Activated T-helper 17 cell treated with anti-CD3 and anti-CD28 coated beads, Interleukin-2, amount 50 U/mL, for 72 hours (primary cell): ENCODE measurements at regions not wholly inside any gene's neighbourhood (a gene's known extent, or its start where the extent isn't known, plus 50 kb on each side); places are given as distances from the start of the nearest gene placed in this dataset.
"Not testable (repeated sequence)": the region's sequence is repeated elsewhere in the genome, so short reads cannot be mapped to it uniquely, and the experiment has no call there.

ENCODE experiments used
- ATAC-seq: fragments of 150-1000 bp; cut with Tn5 transposase; replicated peaks from 2 replicates; pipeline ENCODE4 v1.10.0; 2021; ENCODE audit warnings: mild to moderate bottlenecking, moderate library complexity
- H3K27ac Mint-ChIP-seq: one replicate; pipeline ENCODE4 v1.8.0; 2022; ENCODE audit warnings: mixed read lengths
- H3K27me3 Mint-ChIP-seq: one replicate; pipeline ENCODE4 v1.8.0; 2022; ENCODE audit warnings: mixed read lengths
- H3K36me3 Mint-ChIP-seq: one replicate; pipeline ENCODE4 v1.8.0; 2022; ENCODE audit warnings: low read depth, mild to moderate bottlenecking, mixed read lengths
- H3K4me1 Mint-ChIP-seq: one replicate; pipeline ENCODE4 v1.8.0; 2022; ENCODE audit warnings: mixed read lengths
- H3K4me3 Mint-ChIP-seq: one replicate; pipeline ENCODE4 v1.8.0; 2022; ENCODE audit warnings: mild to moderate bottlenecking, mixed read lengths
- H3K9me3 Mint-ChIP-seq: one replicate; pipeline ENCODE4 v1.8.0; 2022; ENCODE audit warnings: mixed read lengths

GRCh38 chr14:28365510-28365909, 401.1 kb upstream of the FOXG1 start:
- no peaks in the 10 kb centered on the region for H3K4me1 Mint-ChIP-seq
- H3K9me3 Mint-ChIP-seq, result peaks cover 6% of the 10 kb centered on the region
- no peak overlapping the region for H3K4me3 Mint-ChIP-seq
- no peaks in the 10 kb centered on the region for H3K27me3 Mint-ChIP-seq
- ATAC-seq, result no peak
- no peaks in the 10 kb centered on the region for H3K36me3 Mint-ChIP-seq
- H3K27ac Mint-ChIP-seq, result no peak overlapping the region

DNA sequence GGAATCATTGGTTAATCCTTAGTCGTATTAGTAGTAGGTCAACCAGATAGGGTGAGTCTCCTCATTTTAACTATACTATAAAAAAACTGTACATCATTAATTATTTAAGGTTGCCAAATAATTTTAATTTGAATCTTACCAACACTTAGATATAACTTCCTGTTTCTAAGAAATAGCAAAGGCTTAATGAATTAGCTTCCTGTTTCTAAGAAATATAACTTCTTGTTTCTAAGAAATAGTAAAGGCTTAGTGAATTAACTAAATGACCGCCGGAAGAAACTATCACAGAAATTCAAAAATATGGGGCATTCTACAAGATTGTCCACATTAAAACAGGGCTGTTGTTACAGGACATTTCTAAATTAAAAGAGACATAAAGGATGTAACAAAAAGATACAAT, 392.9 kb upstream of the FOXG1 start:
- H3K27me3 Mint-ChIP-seq, result no peaks in the 10 kb centered on the region
- no peak for ATAC-seq
- H3K4me3 Mint-ChIP-seq, result no peak overlapping the region
- H3K27ac Mint-ChIP-seq, result no peak overlapping the region
- peaks cover 8% of the 10 kb centered on the region for H3K9me3 Mint-ChIP-seq
- no peaks in the 10 kb centered on the region for H3K4me1 Mint-ChIP-seq
- H3K36me3 Mint-ChIP-seq, result no peaks in the 10 kb centered on the region

DNA sequence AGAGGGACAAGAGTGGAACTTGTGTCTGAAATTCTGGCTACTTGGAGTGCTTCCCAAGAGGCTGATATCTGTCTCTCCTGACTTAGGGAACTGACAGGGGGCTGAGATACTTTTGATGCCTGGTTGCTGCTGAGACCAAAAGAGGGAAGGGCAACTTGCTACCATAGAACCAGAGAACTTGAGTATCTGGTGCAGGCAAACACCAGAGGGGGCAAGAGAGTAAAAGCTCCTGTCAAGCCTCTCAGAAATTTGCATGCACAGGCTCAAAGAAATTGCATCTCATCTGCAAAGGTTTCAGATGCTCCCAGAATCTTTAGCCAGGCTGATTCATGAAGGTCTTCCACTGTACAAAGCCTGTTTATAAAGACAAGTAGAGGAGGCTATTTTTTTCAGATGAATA, 391.3 kb upstream of the FOXG1 start:
- Mint-ChIP-seq H3K27ac (no peak overlapping the region), H3K4me3 (no peak overlapping the region), H3K27me3 (no peaks in the 10 kb centered on the region), H3K4me1 (no peaks in the 10 kb centered on the region), H3K36me3 (no peaks in the 10 kb centered on the region), H3K9me3 (peaks cover 13% of the 10 kb centered on the region)
- no peak for ATAC-seq

- no peaks in the 10 kb centered on the region for H3K36me3 Mint-ChIP-seq
- H3K27me3 Mint-ChIP-seq, result no peaks in the 10 kb centered on the region
- H3K4me1 Mint-ChIP-seq, result no peaks in the 10 kb centered on the region
- no peak overlapping the region for H3K4me3 Mint-ChIP-seq
- no peak overlapping the region for H3K27ac Mint-ChIP-seq
- H3K9me3 Mint-ChIP-seq, result peaks cover 12% of the 10 kb centered on the region
- ATAC-seq, result no peak
Observed at GRCh38 chr14:28381656-28382055, 384.9 kb upstream of the FOXG1 start.

DNA sequence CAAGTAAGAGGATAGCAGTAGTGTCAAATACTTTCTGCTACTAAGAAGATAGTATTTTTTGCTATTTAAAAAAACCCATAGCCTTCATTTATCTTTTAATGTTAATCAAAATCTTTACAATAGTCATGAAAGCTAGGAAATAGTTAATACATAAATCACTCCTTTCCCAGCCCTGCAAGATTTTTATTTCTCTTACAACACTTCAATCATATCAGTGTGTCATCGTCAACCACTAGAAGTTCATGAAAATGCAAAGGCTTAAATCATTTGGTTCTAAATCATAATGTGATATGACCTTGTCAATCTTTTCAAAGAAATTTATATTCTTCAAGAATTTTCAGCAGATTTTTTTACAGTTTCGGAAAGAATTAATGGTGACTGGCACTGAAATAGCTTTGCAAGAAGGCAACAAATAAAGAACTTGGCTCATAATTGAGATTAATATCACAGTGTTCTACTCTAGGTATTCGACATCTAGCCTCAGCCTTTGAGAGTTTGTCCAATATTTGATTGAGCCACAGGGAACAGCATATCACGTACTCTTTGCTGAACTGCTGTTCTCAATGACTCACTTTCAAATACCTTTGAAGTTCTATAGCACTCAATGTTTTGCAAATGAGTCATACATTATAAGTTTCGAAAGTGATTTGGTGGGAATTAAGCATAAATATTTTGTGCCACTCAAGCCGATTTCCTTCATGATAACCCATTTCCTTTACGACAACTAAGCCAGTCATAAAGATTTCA, 384.0 kb upstream of the FOXG1 start:
- Mint-ChIP-seq H3K4me3 (no peak overlapping the region), H3K4me1 (no peaks in the 10 kb centered on the region), H3K27me3 (no peaks in the 10 kb centered on the region), H3K9me3 (peaks cover 12% of the 10 kb centered on the region), H3K36me3 (no peaks in the 10 kb centered on the region), H3K27ac (no peak overlapping the region)
- ATAC-seq, result no peak

- H3K4me1 Mint-ChIP-seq, result no peaks in the 10 kb centered on the region
Observed at GRCh38 chr14:28398506-28398905, 368.1 kb upstream of the FOXG1 start.

DNA sequence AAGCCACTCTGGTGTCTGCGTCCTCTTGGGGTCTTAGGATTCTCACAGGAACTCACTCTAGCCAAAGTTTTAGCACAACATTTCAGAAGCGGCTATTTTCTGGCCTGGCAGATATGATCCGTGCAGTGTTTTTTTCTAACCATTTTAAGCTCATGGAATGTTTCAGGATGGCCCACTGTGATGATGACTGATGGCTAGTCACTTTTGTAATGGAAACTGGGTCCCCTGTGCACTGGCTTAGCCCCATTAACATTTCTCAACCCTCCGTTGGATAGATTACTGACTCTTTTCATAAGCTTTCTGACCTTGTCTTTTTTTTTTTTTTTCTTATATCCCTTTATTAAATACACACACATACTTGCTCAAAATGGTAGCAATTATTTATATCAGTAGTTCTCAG, 364.9 kb upstream of the FOXG1 start:
- not testable (repeated sequence) for H3K4me1 Mint-ChIP-seq, H3K27ac Mint-ChIP-seq, ATAC-seq, H3K4me3 Mint-ChIP-seq, H3K36me3 Mint-ChIP-seq, H3K27me3 Mint-ChIP-seq
- peaks cover 13% of the 10 kb centered on the region for H3K9me3 Mint-ChIP-seq

More at GRCh38 chr14:28398506-28398905, 368.1 kb upstream of the FOXG1 start:
- Mint-ChIP-seq H3K27me3 (no peaks in the 10 kb centered on the region), H3K9me3 (peaks cover 11% of the 10 kb centered on the region), H3K27ac (no peak overlapping the region), H3K36me3 (no peaks in the 10 kb centered on the region), H3K4me3 (no peak overlapping the region)
- no peak for ATAC-seq

- H3K27ac Mint-ChIP-seq, result no peak overlapping the region
- H3K4me3 Mint-ChIP-seq, result no peak overlapping the region
- no peak for ATAC-seq
- no peaks in the 10 kb centered on the region for H3K27me3 Mint-ChIP-seq
- no peaks in the 10 kb centered on the region for H3K36me3 Mint-ChIP-seq
- no peaks in the 10 kb centered on the region for H3K4me1 Mint-ChIP-seq
- H3K9me3 Mint-ChIP-seq, result peaks cover 12% of the 10 kb centered on the region
Observed at GRCh38 chr14:28406196-28406595, 360.4 kb upstream of the FOXG1 start.

- ATAC-seq, result no peak
- no peaks in the 10 kb centered on the region for H3K4me1 Mint-ChIP-seq
- no peak overlapping the region for H3K4me3 Mint-ChIP-seq
- H3K36me3 Mint-ChIP-seq, result no peaks in the 10 kb centered on the region
- no peak overlapping the region for H3K27ac Mint-ChIP-seq
- H3K9me3 Mint-ChIP-seq, result peaks cover 12% of the 10 kb centered on the region
- no peaks in the 10 kb centered on the region for H3K27me3 Mint-ChIP-seq
Observed at GRCh38 chr14:28407031-28407825, 359.4 kb upstream of the FOXG1 start.

DNA sequence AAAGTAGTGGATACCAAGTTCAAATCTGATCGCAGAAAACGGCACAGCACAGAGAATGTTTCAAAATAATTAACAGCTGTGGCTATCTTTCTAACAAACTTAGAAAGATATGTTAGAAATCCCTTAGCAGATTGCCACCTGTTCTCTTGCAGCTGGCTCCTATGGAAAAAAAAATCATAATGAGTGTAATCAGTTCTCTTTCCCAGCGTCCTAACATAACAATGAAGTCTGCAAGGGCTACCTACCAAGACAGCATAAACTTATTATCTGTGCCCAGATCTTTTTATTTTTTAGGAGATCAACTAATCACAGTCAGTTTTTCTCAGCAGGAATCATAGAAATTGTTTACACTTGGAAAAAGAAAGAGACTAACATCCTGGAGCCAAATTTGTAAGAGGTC, 358.6 kb upstream of the FOXG1 start:
- Mint-ChIP-seq H3K4me1 (no peaks in the 10 kb centered on the region), H3K27ac (no peak overlapping the region), H3K9me3 (peaks cover 12% of the 10 kb centered on the region), H3K36me3 (no peaks in the 10 kb centered on the region), H3K4me3 (no peak overlapping the region), H3K27me3 (no peaks in the 10 kb centered on the region)
- no peak for ATAC-seq

DNA sequence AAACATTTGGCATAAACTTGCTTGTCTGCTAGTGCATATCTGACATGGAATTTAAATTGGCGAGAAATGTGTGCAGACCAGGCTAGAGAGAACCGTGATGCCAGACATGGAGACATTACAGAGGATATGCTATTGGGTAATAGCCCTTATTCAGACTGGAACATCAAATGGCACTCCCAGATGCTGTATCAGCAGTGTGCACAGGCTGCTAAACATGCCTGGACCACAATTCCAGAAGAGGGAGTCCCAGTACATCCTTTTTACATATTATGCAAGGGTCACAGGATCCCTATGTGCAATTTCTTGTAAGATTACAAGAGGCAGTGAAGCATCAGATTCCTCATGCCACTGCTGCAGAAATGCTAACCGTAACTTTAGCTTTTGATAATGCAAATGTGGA, 354.5 kb upstream of the FOXG1 start:
- no peaks in the 10 kb centered on the region for H3K4me1 Mint-ChIP-seq
- no peak for ATAC-seq
- peaks cover 12% of the 10 kb centered on the region for H3K9me3 Mint-ChIP-seq
- no peaks in the 10 kb centered on the region for H3K27me3 Mint-ChIP-seq
- no peaks in the 10 kb centered on the region for H3K36me3 Mint-ChIP-seq
- no peak overlapping the region for H3K27ac Mint-ChIP-seq
- H3K4me3 Mint-ChIP-seq, result no peak overlapping the region

- no peak for ATAC-seq
- Mint-ChIP-seq H3K27me3 (no peaks in the 10 kb centered on the region), H3K36me3 (no peaks in the 10 kb centered on the region), H3K27ac (no peak overlapping the region), H3K4me1 (no peaks in the 10 kb centered on the region), H3K9me3 (peaks cover 18% of the 10 kb centered on the region), H3K4me3 (no peak overlapping the region)
Observed at GRCh38 chr14:28426960-28427359, 339.6 kb upstream of the FOXG1 start.

GRCh38 chr14:28436821-28437220, 329.8 kb upstream of the FOXG1 start:
- Mint-ChIP-seq H3K9me3 (peaks cover 9% of the 10 kb centered on the region), H3K36me3 (no peaks in the 10 kb centered on the region), H3K4me3 (no peak overlapping the region), H3K27ac (no peak overlapping the region), H3K27me3 (no peaks in the 10 kb centered on the region), H3K4me1 (no peaks in the 10 kb centered on the region)
- no peak for ATAC-seq

- no peak overlapping the region for H3K27ac Mint-ChIP-seq
- no peaks in the 10 kb centered on the region for H3K36me3 Mint-ChIP-seq
- H3K27me3 Mint-ChIP-seq, result no peaks in the 10 kb centered on the region
- H3K9me3 Mint-ChIP-seq, result peaks cover 23% of the 10 kb centered on the region
- H3K4me3 Mint-ChIP-seq, result no peak overlapping the region
- ATAC-seq, result no peak
- H3K4me1 Mint-ChIP-seq, result no peaks in the 10 kb centered on the region
Observed at GRCh38 chr14:28461389-28461788, 305.2 kb upstream of the FOXG1 start.

DNA sequence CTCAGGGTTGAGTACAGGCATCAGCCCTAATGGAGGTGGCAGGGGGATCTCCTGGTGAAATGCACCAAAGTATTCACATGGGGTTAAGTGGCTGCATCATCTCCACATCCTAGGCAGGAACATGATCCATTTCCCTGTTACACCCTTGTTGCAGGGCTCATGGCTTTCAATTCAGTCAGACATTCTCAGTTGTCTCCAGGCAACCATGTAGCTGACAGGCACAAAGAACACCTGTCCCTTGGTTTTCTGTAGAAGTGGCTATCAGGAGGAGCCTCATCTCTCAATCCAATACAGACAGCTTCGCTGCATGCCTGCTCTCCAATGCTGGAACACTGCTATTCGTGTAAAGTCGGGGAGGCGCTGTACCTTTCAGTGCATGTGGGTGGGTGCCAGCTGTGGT, 299.0 kb upstream of the FOXG1 start:
- peaks cover 30% of the 10 kb centered on the region for H3K9me3 Mint-ChIP-seq
- H3K36me3 Mint-ChIP-seq, result no peaks in the 10 kb centered on the region
- no peaks in the 10 kb centered on the region for H3K4me1 Mint-ChIP-seq
- ATAC-seq, result no peak
- no peaks in the 10 kb centered on the region for H3K27me3 Mint-ChIP-seq
- H3K4me3 Mint-ChIP-seq, result no peak overlapping the region
- no peak overlapping the region for H3K27ac Mint-ChIP-seq
